ENCODE measurements at regions not wholly inside any gene's neighbourhood (a gene's known extent, or its start where the extent isn't known, plus 50 kb on each side); places are given as distances from the start of the nearest gene placed in this dataset.

DNA sequence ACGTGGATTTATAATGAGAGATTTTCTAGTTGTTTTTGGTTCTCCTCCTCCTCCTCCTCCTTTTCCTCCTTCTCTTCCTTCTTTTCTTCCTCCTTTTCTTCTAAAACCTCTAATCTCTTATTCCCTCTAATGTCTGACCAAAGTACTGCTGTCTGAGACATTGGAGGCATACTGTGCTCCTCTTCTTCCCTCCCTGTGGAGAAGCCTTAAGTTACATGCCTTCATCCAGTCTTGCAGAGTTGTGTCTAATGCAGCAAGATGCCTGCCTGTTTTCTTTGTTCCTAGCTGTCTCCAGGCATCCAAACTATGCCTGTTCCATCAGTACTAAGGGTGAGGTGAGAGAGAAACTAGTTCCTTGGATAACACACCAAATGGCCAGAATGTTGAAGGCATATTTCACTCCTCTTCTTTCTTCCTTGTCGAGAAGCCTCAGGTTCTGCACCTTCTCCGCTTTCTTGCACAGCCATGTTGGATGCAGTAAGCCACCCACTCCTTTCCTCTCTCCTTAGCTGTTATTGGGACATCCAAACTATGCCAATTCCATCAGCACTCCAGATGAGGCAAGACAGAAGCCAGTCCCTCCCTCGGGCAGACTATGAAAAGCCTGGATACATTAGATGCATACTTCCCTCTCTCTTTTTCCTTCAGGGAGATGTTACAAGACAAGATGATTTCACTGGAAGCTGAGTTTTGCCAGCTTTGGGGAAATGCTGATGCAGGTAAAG, 285.7 kb upstream of the TRAM1L1 start:
- no peak for TF ChIP-seq ZFP3 (CRISPR knock-in tag; IDR thresholded peaks at IDR 0.05)
- no peak for TF ChIP-seq ESRRG (CRISPR knock-in tag; IDR thresholded peaks at IDR 0.05)
- TF ChIP-seq ZNF565 (CRISPR knock-in tag; conservative IDR thresholded peaks at IDR 0.05; ENCODE audit: low read depth) = no peak
